ENCODE measurements at regions not wholly inside any gene's neighbourhood (a gene's known extent, or its start where the extent isn't known, plus 50 kb on each side); places are given as distances from the start of the nearest gene placed in this dataset.

DNA sequence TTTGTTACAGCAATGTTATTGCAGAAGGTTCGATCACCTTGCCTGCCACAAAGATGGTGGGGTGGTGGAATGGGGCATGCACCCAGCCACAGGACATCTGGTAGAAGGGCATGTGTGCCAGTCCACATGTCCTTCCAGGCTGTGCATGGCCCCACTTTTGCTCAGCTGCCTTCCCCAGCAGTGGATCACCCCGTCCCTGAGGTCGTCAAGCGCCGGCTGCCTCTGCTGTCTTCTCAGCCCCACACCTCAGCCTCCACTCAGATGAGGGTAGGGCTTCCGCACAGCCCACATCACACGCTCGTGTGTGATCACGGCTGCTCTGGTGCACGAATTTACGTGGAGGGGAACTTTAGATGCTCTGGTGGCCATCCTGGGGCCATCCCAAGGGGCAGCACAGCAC lies 109.5 kb upstream of the PMEPA1 start:
- TF ChIP-seq, protein P1, sequence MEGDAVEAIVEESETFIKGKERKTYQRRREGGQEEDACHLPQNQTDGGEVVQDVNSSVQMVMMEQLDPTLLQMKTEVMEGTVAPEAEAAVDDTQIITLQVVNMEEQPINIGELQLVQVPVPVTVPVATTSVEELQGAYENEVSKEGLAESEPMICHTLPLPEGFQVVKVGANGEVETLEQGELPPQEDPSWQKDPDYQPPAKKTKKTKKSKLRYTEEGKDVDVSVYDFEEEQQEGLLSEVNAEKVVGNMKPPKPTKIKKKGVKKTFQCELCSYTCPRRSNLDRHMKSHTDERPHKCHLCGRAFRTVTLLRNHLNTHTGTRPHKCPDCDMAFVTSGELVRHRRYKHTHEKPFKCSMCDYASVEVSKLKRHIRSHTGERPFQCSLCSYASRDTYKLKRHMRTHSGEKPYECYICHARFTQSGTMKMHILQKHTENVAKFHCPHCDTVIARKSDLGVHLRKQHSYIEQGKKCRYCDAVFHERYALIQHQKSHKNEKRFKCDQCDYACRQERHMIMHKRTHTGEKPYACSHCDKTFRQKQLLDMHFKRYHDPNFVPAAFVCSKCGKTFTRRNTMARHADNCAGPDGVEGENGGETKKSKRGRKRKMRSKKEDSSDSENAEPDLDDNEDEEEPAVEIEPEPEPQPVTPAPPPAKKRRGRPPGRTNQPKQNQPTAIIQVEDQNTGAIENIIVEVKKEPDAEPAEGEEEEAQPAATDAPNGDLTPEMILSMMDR (IDR thresholded peaks at IDR 0.05 in 4 of 5, conservative IDR thresholded peaks at IDR 0.05 in 1 of 5): no peak
- no peak for TF ChIP-seq POLR2A (IDR thresholded peaks at IDR 0.05)
